Tibial nerve (tissue), 4 donors: ENCODE measurements at regions not wholly inside any gene's neighbourhood (a gene's known extent, or its start where the extent isn't known, plus 50 kb on each side); places are given as distances from the start of the nearest gene placed in this dataset.

Experiments used
- CTCF ChIP-seq, 5 experiments: fragments of 200-600 bp in 3 of 5; fragments of 450-650 bp in 2 of 5; sonication (generic) in 3 of 5; IDR thresholded peaks; one replicate each; pipeline ENCODE4 v1.5.1; 2016 to 2019; ENCODE audit warnings: antibody characterized with exemption in 5 of 5, mild to moderate bottlenecking in 3 of 5, moderate library complexity in 2 of 5
- EP300 ChIP-seq, 2 donors: sonication (generic); formaldehyde crosslinking; IDR thresholded peaks; one replicate each; pipeline ENCODE4 v1.6.1; 2017; ENCODE audit warnings: antibody characterized with exemption in 2 of 2, mild to moderate bottlenecking in 1 of 2
- POLR2A ChIP-seq, 2 donors: fragments of 450-650 bp; IDR thresholded peaks; one replicate each; pipeline ENCODE4 v1.6.1; 2017; ENCODE audit warnings: antibody characterized with exemption in 2 of 2, mild to moderate bottlenecking in 2 of 2, moderate library complexity in 2 of 2

GRCh38 chr12:88921434-88921833, 341.2 kb upstream of the KITLG start:
- no peak for TF ChIP-seq POLR2A (IDR thresholded peaks at IDR 0.05)
- no peak for TF ChIP-seq CTCF (IDR thresholded peaks at IDR 0.05)
- TF ChIP-seq EP300 (IDR thresholded peaks at IDR 0.05), result no peak
